Epithelial cell of prostate (primary cell): ENCODE measurements at regions not wholly inside any gene's neighbourhood (a gene's known extent, or its start where the extent isn't known, plus 50 kb on each side); places are given as distances from the start of the nearest gene placed in this dataset.

Experiments used
- DNase-seq: peaks from one replicate; pipeline ENCODE4 v3.0.0-alpha.2; 2011; ENCODE audit warnings: low read depth, low spot score
- H3K27ac ChIP-seq: fragments of 450-650 bp; 2 replicates; pipeline ENCODE4 v1.5.1; 2017; ENCODE audit warnings: mild to moderate bottlenecking

DNA sequence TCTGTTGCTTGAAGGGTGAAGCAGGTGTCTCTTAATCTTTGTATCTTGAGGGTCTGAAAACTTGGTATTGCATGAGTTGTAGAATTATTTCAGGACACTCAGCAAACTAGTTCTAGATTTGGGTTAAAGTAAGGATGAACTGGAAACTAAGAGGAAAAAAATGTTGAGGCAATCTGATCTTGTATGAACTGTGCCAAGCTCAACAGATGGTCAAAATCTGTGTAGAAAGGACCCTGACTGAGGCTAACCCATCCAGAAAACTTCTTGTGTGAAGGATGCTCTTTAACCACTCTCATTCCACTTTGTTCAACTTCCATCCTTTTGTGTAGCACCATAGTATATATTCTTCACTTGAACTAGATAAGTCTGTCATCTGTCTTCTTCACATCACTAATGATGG is 861.7 kb downstream of the SLC4A3 start:
- DNase-seq = no peak
- H3K27ac ChIP-seq = no peak overlapping the region

GRCh38 chr2:220491670-220492069 is 864.2 kb downstream of the SLC4A3 start:
- no peak overlapping the region for H3K27ac ChIP-seq
- no peak for DNase-seq

DNA sequence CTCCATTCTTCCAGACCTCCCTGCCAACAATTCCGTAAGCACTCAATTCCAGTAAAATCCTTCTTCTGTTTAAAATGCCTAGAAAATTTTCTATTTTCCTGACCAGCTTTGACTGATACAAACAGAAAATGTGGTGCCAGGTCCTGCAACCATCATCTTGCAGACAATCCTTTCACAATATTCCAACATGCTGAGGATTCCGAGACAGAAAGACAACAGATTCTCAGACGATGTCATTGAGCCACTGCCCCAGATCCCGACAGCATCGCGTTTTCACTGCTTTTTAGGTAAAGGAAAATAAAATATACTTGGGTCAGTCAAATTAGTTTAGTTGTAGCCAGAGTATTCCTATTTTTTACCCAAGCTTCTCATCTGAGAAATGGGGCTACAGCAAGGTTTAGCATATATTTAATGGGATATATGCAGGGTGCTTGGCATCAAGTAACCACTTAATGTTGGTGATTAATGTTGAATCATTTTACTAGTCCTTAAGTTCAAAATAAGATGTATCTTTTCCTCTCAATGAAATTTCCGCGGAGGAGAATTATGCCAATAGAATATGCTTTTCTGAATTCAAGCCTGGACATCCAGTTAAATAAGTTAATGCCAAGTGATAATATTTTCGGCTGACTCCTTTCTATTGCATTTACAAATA is 866.6 kb downstream of the SLC4A3 start:
- H3K27ac ChIP-seq = no peak overlapping the region
- no peak for DNase-seq

GRCh38 chr2:220496513-220496912 is 869.1 kb downstream of the SLC4A3 start:
- no peak for DNase-seq
- H3K27ac ChIP-seq = no peak overlapping the region

DNA sequence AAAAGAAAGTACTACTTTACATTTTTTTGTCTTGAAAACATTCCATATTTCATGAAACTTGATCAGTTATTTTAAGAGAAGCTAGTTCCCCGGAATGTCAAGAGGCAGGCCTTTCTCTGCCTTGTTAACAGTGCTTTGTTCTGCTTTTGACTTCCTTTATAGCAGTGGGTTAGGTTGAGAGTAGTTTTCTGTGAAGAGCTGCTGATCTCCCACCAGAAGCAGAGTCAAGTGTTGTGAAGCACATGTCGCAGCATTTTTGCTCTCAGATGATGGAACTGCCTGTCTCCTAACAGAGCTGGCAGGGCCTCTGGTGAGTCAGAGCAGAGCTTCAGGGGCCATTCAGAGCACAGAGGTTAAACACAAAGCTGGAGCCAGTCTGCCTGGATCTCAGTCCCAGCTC is 871.8 kb downstream of the SLC4A3 start:
- no peak overlapping the region for H3K27ac ChIP-seq
- no peak for DNase-seq

DNA sequence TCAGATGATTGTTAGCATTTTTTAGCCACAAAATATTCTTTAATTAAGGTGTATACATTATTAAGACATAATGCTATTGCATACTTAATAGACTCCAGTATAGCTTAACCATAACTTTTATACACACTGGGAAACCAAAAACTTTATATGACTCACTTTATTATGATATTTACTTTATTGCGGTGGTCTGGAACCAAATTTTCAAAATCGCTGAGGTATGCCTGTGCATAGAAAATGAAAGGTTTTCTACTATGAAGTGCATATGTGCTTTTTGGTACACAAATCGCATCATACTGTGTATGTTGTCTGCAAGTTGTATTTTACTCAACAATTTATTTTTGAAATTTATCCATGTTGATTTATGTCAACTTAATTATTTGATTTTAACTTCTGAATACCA is 875.1 kb downstream of the SLC4A3 start:
- DNase-seq = no peak
- H3K27ac ChIP-seq = no peak overlapping the region

DNA sequence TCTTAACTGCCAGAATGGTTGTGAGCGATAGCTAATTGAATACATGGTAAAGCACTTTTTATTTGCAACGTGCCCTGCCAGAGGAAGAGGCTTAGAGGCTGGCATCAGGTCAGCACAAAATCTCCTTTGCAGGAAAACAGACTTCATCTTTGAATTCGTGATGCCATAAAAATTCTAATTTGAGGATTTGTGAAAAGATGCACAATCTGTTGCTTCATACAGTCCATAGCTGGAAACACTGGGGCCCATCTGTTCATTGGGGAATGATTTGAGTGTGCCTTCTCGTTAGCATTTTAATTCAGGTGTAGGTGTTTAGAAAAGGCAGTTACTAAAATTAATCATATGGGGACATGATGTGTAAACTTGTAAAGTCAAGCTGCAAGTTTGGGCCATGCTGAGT is 876.0 kb downstream of the SLC4A3 start:
- no peak overlapping the region for H3K27ac ChIP-seq
- no peak for DNase-seq

- DNase-seq = peak; percentile 88
Observed at GRCh38 chr2:220504938-220505503, 877.6 kb downstream of the SLC4A3 start.

DNA sequence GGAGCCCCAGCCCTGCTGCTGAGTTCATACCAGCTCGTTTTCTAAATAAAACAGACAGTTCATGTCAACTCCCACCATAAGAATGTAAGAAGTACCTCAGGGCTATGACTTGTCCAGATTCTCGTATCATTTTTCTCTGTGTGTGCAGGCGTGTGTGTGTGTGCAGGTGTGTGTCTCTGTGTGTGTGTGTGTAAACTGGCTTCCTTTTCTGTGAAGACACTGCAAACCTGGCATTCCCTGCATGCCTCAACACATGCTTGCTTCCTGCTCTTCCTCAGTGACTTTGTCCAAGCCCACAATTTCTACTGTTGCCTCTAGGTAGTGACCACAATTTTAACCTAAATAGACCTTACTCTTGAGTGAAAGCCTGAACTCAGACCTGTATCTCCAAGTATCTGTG is 879.0 kb downstream of the SLC4A3 start:
- H3K27ac ChIP-seq = peak overlapping the region; percentile 79
- DNase-seq = peak; percentile 27

More at GRCh38 chr2:220504938-220505503, 877.6 kb downstream of the SLC4A3 start:
- H3K27ac ChIP-seq = peak overlapping the region; percentile 79

GRCh38 chr2:220509096-220509757 is 881.8 kb downstream of the SLC4A3 start:
- H3K27ac ChIP-seq = no peak overlapping the region
- DNase-seq = no peak

GRCh38 chr2:220509966-220510365 is 882.5 kb downstream of the SLC4A3 start:
- no peak overlapping the region for H3K27ac ChIP-seq
- DNase-seq = no peak

DNA sequence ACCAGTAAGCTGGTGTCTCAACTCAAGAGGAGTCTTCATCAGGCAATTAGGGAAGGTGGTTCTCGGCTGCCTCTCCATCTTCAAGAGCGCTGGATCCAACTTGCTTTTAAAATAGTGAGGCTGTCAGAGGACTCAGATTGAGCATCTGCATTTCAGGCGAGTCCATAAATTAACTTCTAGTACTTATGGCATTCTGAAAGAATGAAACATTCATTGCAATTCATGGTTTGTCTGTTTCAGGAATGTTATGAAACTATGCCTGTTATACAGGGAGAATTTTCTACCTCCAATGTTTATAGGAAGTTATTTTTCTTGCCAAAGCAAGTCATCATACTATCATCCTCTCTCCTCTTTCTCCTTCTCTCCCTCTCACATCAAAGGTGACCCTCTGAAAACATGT is 883.2 kb downstream of the SLC4A3 start:
- no peak for DNase-seq
- H3K27ac ChIP-seq = no peak overlapping the region

DNA sequence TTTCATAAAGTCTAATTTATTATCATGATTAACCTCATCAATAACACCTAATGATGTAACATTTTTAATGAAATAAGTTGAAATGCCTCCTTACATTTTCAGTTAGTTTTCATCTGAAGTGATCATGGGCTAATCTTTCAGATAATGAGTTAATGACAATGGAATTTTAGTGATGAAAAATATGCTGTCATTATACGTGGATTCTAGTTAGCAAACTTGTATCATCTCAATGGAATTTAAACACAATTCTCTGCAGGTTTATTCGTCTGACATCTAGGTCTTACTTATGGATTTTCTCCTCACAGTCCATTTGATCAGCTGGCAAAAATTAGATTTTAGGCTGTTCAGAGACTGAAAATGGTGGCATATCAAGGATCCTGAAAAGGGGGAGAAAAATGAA is 885.0 kb downstream of the SLC4A3 start:
- peak overlapping the region; percentile 61 for H3K27ac ChIP-seq
- no peak for DNase-seq

DNA sequence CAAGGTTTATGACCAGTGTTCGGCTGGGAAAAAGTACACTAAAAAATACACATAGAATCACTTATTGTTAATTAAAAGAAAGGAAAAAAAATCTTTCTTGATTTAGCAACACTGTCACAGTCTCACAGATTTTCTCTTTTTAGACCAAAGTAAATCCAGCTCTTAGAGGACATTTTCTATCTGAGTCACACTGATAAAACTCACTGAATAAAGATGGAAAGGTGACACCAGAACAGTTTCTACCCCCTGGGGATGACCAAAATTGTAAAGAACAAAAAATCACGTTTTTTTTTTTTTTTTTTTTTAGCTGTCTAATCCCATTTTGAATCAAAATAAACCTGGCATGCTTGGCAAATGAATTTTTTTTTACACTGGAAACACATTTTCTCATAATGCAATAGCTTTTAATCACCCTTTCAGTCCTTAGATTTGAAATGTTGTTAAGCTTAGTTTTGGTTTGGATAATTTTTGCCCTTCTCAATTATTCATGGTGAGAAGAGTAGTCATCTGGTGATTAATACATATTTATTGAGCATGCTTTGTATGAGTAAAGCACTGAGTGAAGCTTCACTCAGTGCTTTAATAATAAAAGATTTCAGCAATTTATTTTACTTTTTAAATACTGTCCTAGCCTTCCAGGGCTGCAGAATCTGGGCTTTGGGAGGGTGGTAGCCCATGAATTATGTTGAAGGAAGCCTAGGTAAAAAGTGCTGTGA is 886.3 kb downstream of the SLC4A3 start:
- DNase-seq = no peak
- peak overlapping the region; percentile 61 for H3K27ac ChIP-seq

- no peak for DNase-seq
- H3K27ac ChIP-seq = no peak overlapping the region
Observed at GRCh38 chr2:220521551-220521950, 894.1 kb downstream of the SLC4A3 start.

DNA sequence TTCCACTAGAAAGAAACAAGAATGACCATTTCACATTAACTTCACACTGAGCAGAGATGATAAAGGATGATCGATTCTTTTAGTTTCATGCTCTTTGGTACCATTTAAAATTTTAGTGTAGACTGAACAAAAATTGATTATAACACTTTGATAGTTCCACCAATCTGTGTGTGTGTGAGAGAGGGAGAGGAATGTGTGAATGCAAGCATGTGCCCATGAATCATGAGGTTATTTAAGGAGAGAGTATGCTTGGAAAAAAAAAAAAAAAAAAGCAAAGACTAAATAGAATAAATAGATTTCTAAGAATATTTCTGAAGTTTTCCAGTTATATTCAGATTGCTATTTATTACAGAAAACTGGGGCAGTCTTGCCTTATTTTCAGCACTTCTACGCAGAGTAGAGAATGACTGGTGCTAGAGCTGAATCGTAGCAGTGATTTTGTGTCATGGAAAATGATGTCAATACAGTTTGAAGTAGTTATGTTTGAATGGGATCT is 900.8 kb downstream of the SLC4A3 start:
- H3K27ac ChIP-seq = no peak overlapping the region
- no peak for DNase-seq

- no peak overlapping the region for H3K27ac ChIP-seq
- no peak for DNase-seq
Observed at GRCh38 chr2:220531216-220531615, 903.8 kb downstream of the SLC4A3 start.

GRCh38 chr2:220533485-220533884 is 906.1 kb downstream of the SLC4A3 start:
- peak; percentile 51 for DNase-seq
- no peak overlapping the region for H3K27ac ChIP-seq

DNA sequence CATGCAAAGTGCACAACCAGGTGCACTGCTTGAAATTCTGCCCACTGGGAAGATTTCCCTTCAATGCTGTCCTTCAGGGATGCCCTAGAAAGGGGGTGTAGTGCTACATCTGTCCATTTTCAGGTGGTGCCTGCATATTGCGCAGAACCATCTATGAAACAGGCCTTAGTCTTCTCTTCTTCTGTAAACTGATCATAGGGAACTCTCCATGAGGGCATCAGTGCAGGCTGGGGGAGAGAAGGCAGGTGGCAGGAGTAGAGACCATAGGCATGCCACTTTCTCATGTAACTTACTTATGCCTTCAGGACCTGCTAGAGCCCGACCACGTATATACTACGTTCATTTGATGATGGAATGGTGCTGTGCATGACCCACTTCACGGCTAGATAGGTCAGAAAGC is 912.1 kb downstream of the SLC4A3 start:
- DNase-seq = no peak

GRCh38 chr2:220544049-220544448 is 916.6 kb downstream of the SLC4A3 start:
- no peak overlapping the region for H3K27ac ChIP-seq

More for the DNA sequence above, 912.1 kb downstream of the SLC4A3 start:
- no peak overlapping the region for H3K27ac ChIP-seq

More at GRCh38 chr2:220544049-220544448, 916.6 kb downstream of the SLC4A3 start:
- DNase-seq = no peak
